Endothelial cell of hepatic sinusoid (primary cell): ENCODE measurements at regions not wholly inside any gene's neighbourhood (a gene's known extent, or its start where the extent isn't known, plus 50 kb on each side); places are given as distances from the start of the nearest gene placed in this dataset.
"Not testable (repeated sequence)": the region's sequence is repeated elsewhere in the genome, so short reads cannot be mapped to it uniquely, and the experiment has no call there.

ENCODE experiments used
- in situ Hi-C: cut with HindIII; loops from 2 replicates; pipeline ENCODE4 v1.10.0; 2017; ENCODE audit warnings: low sequenced_read_pairs

DNA sequence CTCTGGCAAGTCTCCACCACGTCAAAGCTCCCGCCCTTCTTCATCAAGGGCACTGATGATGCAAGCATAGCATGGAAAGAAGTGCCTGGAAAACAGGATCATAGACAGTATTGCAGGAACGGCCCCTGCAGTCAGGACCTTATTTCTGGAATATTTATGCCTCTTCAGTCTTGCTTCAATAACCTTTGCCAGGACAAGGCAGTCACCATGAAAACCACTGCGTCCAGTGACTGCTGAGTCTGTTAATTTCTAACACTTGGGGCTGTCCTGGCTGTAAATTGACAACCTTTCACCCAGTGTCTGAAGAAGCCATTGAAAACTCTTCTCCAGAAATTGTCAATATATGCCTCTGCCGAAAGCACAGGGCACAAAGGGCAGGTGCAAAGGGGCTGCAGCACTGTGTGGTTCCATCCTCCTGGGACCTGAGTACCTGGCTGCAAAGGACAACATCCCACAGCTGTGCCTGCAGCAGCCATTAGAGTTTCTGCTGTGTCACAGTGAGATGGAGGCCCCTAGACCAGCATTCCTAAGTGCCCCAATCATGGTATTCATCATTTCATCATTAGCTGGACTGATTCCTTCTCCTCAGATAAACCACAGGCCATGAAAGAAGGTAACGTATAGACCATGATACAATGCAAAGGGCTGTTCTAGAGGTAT is 819.6 kb downstream of the RNF144A start:
- in situ Hi-C loops: no loop called here

GRCh38 chr2:7738596-7738995 is 821.4 kb downstream of the RNF144A start:
- in situ Hi-C loops: no loop called here

- in situ Hi-C loops: no loop called here
These were observed 822.9 kb downstream of the RNF144A start for GRCh38 chr2:7740114-7740513.

DNA sequence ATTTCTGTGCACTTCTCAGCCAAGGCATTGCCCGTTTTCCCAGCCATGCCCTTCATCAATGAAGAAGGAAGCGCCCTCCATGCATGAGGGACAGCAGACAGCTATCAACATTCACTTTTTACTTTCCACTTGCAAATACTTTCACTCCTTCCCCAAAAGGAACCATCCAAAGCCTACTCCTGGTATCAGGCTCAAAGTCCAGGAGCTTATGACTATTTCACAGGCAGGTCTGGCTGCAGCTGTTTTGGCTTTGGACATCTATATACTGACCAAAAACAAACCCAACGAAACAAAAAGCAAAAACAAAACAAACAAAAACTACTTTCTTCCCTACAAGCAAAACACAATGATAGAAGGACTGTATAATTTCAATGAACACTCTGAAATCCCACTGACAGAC is 825.1 kb downstream of the RNF144A start:
- in situ Hi-C loops: no loop called here

DNA sequence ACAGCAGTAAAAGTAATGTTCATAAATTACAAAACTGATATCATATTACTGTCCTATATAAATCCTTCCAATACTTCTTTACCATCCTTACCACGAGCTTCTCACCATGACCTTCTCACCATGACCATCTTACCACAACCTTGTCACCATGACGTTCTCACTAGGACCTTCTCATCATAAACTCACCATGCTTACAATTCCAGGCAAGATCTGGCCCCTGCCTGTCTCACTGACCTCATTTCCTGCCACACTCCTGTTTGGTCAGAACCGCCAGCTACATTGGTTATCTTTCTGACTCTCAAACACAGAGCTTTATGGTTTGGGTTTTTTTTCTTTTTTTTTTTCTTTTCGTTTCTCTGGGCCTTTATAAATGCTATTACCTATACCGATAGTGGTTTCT is 827.6 kb downstream of the RNF144A start:
- in situ Hi-C loops: no loop called here

DNA sequence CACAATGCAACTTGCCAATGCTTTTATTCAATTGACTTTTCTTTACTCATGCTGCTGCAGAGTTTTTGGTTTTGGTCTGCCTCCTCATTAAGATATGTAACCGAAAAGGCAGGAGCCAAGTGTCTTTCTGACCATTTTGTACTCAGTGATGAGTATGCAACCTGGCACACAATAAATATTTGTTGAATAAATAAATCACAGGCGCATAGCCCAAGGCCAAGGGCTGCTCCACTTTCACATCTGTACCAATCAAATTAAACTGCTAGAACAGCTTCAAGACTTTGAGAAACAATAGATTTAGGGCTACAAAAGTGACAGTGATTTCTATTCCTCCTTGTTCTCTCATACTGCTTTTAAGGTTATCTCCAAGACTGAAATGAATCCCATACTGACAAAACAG is 828.2 kb downstream of the RNF144A start:
- in situ Hi-C loops: no loop called here

GRCh38 chr2:7748717-7749415 is 831.7 kb downstream of the RNF144A start:
- in situ Hi-C loops: no loop called here

GRCh38 chr2:7749895-7750559 is 832.8 kb downstream of the RNF144A start:
- in situ Hi-C loops: no loop called here

GRCh38 chr2:7752291-7752690 is 835.1 kb downstream of the RNF144A start:
- in situ Hi-C loops: no loop called here

- in situ Hi-C loops: no loop called here
These were observed 836.6 kb downstream of the RNF144A start for GRCh38 chr2:7753777-7754176.

DNA sequence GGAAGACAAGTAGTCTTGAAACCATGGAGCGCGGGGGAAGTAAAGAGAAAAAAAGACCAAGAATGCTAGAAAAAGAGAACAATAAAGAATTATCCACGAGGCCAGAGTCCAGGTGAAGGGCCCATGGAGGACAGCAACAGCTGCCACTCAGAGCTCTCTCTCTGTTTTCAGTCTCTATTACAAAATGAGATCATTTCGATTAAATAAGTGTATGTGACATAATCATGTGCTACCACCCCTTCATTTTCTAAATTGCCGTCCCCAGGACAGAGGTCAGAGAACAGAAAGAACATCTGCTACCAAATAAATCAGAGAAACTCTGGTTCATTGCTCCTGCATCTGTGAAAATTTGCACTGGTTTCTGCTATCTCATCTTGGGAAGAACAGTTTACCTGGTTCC is 838.7 kb downstream of the RNF144A start:
- in situ Hi-C loops: no loop called here

DNA sequence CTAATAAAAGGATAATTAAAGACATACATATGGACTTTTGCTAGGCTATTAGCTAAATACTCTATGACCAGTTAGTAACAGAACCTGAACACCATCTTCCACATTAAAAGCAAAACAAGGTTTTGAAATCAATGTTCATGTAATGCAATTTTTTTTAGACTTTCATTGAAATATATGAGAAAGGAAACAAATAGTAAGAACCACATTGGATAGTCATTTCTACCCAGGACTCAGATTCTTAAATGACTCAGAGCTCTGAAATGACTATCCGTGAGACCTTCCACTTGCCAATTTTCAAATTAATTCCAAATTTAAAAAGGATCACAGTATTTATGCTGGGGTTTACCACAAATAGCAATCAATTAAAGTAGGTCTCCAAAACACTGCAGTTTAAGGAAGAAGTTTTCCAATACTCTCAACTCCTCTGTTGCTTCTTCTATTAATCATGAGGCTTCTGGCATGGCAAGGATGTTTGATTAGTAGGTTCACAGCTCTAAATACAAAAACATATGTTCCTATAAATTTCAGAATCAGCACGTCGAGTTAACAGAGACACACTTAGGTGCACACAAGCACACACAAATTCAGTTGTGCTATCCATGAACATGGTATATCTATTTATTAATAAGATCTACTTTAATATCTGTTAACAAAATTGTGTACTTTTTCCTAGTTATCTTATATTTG is 841.0 kb downstream of the RNF144A start:
- in situ Hi-C loops: no loop called here

GRCh38 chr2:7759898-7760297 is 842.7 kb downstream of the RNF144A start:
- in situ Hi-C loops: no loop called here

GRCh38 chr2:7763418-7763817 is 846.2 kb downstream of the RNF144A start:
- in situ Hi-C loops: not testable (repeated sequence)

GRCh38 chr2:7765236-7765635 is 848.0 kb downstream of the RNF144A start:
- in situ Hi-C loops: no loop called here

GRCh38 chr2:7766088-7766722 is 849.0 kb downstream of the RNF144A start:
- in situ Hi-C loops: no loop called here

DNA sequence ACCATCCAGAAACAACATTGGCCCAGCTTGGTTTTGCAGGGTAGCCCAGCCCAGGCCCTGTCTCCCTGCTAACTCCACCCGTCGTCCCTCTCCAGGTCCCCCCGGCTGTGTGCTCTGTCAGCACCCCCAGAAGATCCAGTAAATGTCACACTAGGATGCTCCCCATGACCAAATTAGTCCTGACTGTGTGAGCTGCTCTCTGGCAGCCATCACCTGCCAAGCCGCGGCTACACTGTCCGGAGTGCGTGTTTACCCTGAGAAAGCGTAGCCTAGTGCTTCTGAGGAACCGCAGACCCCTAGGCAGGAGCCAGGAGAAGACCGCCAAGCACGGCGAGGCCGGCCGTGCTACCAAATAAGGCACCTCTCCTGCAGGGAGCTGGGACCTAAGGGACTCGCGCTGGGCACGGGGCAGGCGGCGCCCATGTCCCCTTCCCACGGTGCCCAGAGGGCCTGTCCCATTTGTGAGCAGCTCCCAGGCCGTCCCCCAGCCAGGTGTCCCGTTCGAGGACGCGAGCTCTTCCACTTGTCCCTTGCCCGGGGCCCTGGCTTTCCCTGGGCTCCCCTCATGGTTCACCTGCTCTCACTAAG is 849.9 kb downstream of the RNF144A start:
- in situ Hi-C loops: no loop called here

DNA sequence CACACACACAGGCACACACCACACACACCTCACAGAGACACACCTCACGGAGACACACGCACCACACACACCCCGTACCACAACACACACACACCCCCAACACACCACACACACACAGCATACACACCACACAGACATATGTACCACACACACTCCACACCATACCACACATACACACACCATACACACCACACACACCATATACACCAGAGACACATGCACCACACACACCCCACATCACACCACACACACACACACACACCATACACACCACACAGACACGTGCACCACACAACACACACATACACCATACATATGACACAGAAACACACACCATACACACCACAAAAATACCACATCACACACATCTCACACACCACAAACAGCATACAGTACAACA is 850.7 kb downstream of the RNF144A start:
- in situ Hi-C loops: no loop called here

DNA sequence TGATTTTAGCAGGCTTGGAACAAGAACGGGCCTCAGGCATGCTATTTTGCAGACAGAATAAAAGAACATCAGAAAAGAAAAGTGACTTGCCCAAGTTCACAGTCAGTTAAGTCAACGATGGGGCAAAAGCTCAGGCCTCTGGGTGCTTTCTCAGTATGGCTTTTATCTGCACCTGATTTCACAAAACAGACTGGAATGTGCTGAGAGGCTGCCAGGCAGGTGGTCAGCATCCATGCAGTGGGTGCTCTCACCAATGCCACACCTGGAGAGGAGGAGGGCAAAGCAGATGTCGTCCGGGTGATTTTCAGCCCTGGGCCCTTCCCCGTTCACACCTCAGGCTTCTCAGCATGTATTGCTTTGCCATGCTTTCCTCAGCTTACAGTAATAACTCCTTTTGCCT is 854.6 kb downstream of the RNF144A start:
- in situ Hi-C loops: no loop called here
